ENCODE measurements at regions not wholly inside any gene's neighbourhood (a gene's known extent, or its start where the extent isn't known, plus 50 kb on each side); places are given as distances from the start of the nearest gene placed in this dataset.

DNA sequence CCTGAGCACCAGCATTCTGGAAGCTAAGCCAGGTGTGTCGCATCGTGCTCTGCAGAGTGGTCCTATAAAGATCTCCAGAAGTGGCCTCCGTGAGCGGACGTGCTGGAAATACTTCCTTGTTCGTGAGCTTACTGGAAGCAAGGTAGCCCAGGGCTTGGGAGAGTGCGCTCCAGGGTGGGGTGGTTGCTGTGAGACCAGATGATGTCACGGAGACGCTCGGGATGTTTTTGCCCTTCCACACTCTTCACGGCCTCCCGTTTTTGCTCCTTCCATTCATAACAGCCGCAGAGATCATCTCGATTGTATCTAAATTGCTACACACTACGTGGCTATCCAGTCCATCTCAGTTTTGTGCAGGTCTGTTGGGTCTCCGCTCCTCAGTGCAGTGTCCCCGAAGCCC, 373.4 kb downstream of the THBS2 start:
- TF ChIP-seq POLR2A (IDR thresholded peaks at IDR 0.05) (no peak), EP300 (IDR thresholded peaks at IDR 0.05) (no peak)
- TF ChIP-seq, protein P1, sequence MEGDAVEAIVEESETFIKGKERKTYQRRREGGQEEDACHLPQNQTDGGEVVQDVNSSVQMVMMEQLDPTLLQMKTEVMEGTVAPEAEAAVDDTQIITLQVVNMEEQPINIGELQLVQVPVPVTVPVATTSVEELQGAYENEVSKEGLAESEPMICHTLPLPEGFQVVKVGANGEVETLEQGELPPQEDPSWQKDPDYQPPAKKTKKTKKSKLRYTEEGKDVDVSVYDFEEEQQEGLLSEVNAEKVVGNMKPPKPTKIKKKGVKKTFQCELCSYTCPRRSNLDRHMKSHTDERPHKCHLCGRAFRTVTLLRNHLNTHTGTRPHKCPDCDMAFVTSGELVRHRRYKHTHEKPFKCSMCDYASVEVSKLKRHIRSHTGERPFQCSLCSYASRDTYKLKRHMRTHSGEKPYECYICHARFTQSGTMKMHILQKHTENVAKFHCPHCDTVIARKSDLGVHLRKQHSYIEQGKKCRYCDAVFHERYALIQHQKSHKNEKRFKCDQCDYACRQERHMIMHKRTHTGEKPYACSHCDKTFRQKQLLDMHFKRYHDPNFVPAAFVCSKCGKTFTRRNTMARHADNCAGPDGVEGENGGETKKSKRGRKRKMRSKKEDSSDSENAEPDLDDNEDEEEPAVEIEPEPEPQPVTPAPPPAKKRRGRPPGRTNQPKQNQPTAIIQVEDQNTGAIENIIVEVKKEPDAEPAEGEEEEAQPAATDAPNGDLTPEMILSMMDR (IDR thresholded peaks at IDR 0.05) = no peak
